Cardiac muscle cell (in vitro differentiated cells and primary cell): ENCODE measurements at regions not wholly inside any gene's neighbourhood (a gene's known extent, or its start where the extent isn't known, plus 50 kb on each side); places are given as distances from the start of the nearest gene placed in this dataset.

Source experiments
- DNase-seq, 2 donors: peaks; one replicate each; pipeline versions ENCODE4 v3.0.0 to v3.0.0-alpha.2; 2010 to 2017; ENCODE audit warnings: low read depth in 1 of 2, low spot score in 1 of 2
- H3K27ac ChIP-seq: fragments of 200-600 bp; sonication (generic); 2 replicates; pipeline ENCODE4 v1.5.1; 2016
- H3K27me3 ChIP-seq: fragments of 200-600 bp; sonication (generic); 2 replicates; pipeline ENCODE4 v1.6.0; 2016; ENCODE audit warnings: control low read depth
- H3K36me3 ChIP-seq: fragments of 200-600 bp; sonication (generic); 2 replicates; pipeline ENCODE4 v1.5.1; 2016; ENCODE audit warnings: control low read depth
- H3K4me1 ChIP-seq: fragments of 200-600 bp; sonication (generic); 2 replicates; pipeline ENCODE4 v1.8.1; 2017; ENCODE audit warnings: low read depth, mild to moderate bottlenecking, mixed run types
- H3K4me3 ChIP-seq: fragments of 200-600 bp; sonication (generic); 2 replicates; pipeline ENCODE4 v1.5.1; 2016; ENCODE audit warnings: mild to moderate bottlenecking
- H3K9me3 ChIP-seq: fragments of 200-600 bp; sonication (generic); 2 replicates; pipeline ENCODE4 v1.5.1; 2017; ENCODE audit warnings: low read depth, mild to moderate bottlenecking, control low read depth
- CTCF ChIP-seq: IDR thresholded peaks from 2 replicates; pipeline ENCODE4 v1.5.1; 2012; ENCODE audit warnings: low read depth, mild to moderate bottlenecking, low read length

- Histone ChIP-seq H3K9me3 (no peaks in the 10 kb centered on the region), H3K4me3 (no peak overlapping the region), H3K36me3 (no peaks in the 10 kb centered on the region), H3K27ac (no peak overlapping the region), H3K27me3 (no peaks in the 10 kb centered on the region), H3K4me1 (no peaks in the 10 kb centered on the region)
- TF ChIP-seq CTCF, result no peak
- DNase-seq, result no peak
These were observed 578.3 kb downstream of the EPHA3 start for GRCh38 chr3:89685731-89686130.

- H3K4me3 ChIP-seq, result no peak overlapping the region
- H3K9me3 ChIP-seq, result no peaks in the 10 kb centered on the region
- H3K36me3 ChIP-seq, result no peaks in the 10 kb centered on the region
- no peaks in the 10 kb centered on the region for H3K27me3 ChIP-seq
- peak in 1 of 2 donors; percentile 27 for DNase-seq
- H3K27ac ChIP-seq, result no peak overlapping the region
- no peak for TF ChIP-seq CTCF
- no peaks in the 10 kb centered on the region for H3K4me1 ChIP-seq
These were observed 583.2 kb downstream of the EPHA3 start for GRCh38 chr3:89690646-89691045.

- Histone ChIP-seq H3K4me3 (no peak overlapping the region), H3K4me1 (no peaks in the 10 kb centered on the region), H3K27me3 (no peaks in the 10 kb centered on the region), H3K36me3 (no peaks in the 10 kb centered on the region), H3K27ac (no peak overlapping the region), H3K9me3 (no peaks in the 10 kb centered on the region)
- no peak for TF ChIP-seq CTCF
- peak in 1 of 2 donors; percentile 25 for DNase-seq
These were observed 585.2 kb downstream of the EPHA3 start for GRCh38 chr3:89692601-89693000.

- DNase-seq, result no peak
- no peak for TF ChIP-seq CTCF
- Histone ChIP-seq H3K4me3 (no peak overlapping the region), H3K9me3 (no peaks in the 10 kb centered on the region), H3K27ac (no peak overlapping the region), H3K27me3 (no peaks in the 10 kb centered on the region), H3K4me1 (no peaks in the 10 kb centered on the region), H3K36me3 (no peaks in the 10 kb centered on the region)
These were observed 590.0 kb downstream of the EPHA3 start for GRCh38 chr3:89697321-89697916.

GRCh38 chr3:89698208-89698830 is 590.9 kb downstream of the EPHA3 start:
- DNase-seq, result no peak

More at GRCh38 chr3:89698208-89698830, 590.9 kb downstream of the EPHA3 start:
- no peaks in the 10 kb centered on the region for H3K36me3 ChIP-seq
- no peak overlapping the region for H3K4me3 ChIP-seq
- H3K27me3 ChIP-seq, result no peaks in the 10 kb centered on the region
- no peak for TF ChIP-seq CTCF
- H3K4me1 ChIP-seq, result no peaks in the 10 kb centered on the region
- H3K27ac ChIP-seq, result no peak overlapping the region
- H3K9me3 ChIP-seq, result no peaks in the 10 kb centered on the region
